RWPE2 (cell line): ENCODE measurements at regions not wholly inside any gene's neighbourhood (a gene's known extent, or its start where the extent isn't known, plus 50 kb on each side); places are given as distances from the start of the nearest gene placed in this dataset.

Source experiments
- ATAC-seq: fragments of 200-7000 bp; cut with Tn5 transposase; 3 replicates; pipeline ENCODE4 v1.9.1; 2021; ENCODE audit warnings: low read depth
- DNase-seq: peaks from one replicate; pipeline ENCODE4 v3.0.0-alpha.2; 2020; ENCODE audit warnings: low spot score
- H3K27ac ChIP-seq: fragments of 450-650 bp; 2 replicates; pipeline ENCODE4 v1.5.1; 2017; ENCODE audit warnings: mild to moderate bottlenecking; ENCODE audit not compliant: poor library complexity, severe bottlenecking
- H3K27me3 ChIP-seq: fragments of 250-450 bp; sonication (Bioruptor Pico); 2 replicates; pipeline ENCODE4 v1.5.1; 2021; ENCODE audit warnings: mild to moderate bottlenecking, moderate library complexity; ENCODE audit not compliant: insufficient read depth, poor library complexity, severe bottlenecking
- H3K36me3 ChIP-seq: fragments of 250-450 bp; sonication (Bioruptor Pico); 2 replicates; pipeline ENCODE4 v1.5.1; 2020; ENCODE audit warnings: low read depth, mild to moderate bottlenecking, moderate library complexity
- H3K4me1 ChIP-seq: fragments of 250-450 bp; sonication (Bioruptor Pico); 2 replicates; pipeline ENCODE4 v1.5.1; 2021; ENCODE audit warnings: mild to moderate bottlenecking, moderate library complexity; ENCODE audit not compliant: insufficient read depth, poor library complexity, severe bottlenecking
- H3K4me3 ChIP-seq: fragments of 250-450 bp; sonication (Bioruptor Pico); 2 replicates; pipeline ENCODE4 v1.5.1; 2021; ENCODE audit warnings: mild to moderate bottlenecking, moderate library complexity; ENCODE audit not compliant: severe bottlenecking
- H3K9me3 ChIP-seq: fragments of 250-450 bp; sonication (Bioruptor Pico); 2 replicates; pipeline ENCODE4 v1.5.1; 2021; ENCODE audit warnings: mild to moderate bottlenecking, moderate library complexity; ENCODE audit not compliant: severe bottlenecking
- CTCF ChIP-seq: fragments of 450-650 bp; IDR thresholded peaks from one replicate; pipeline ENCODE4 v1.5.1; 2017; ENCODE audit warnings: mild to moderate bottlenecking, moderate library complexity; ENCODE audit not compliant: poor library complexity, severe bottlenecking

- Histone ChIP-seq H3K27me3 (no peaks in the 10 kb centered on the region), H3K4me1 (no peaks in the 10 kb centered on the region), H3K9me3 (no peaks in the 10 kb centered on the region), H3K4me3 (no peak overlapping the region), H3K36me3 (no peaks in the 10 kb centered on the region), H3K27ac (no peak overlapping the region)
- no peak for TF ChIP-seq CTCF
- no peak for ATAC-seq
- no peak for DNase-seq
Measured at GRCh38 chr16:87063543-87063942, 253.6 kb downstream of the C16orf95 start.

- Histone ChIP-seq H3K27me3 (no peaks in the 10 kb centered on the region), H3K36me3 (no peaks in the 10 kb centered on the region), H3K4me1 (no peaks in the 10 kb centered on the region), H3K27ac (no peak overlapping the region), H3K4me3 (no peak overlapping the region), H3K9me3 (no peaks in the 10 kb centered on the region)
- ATAC-seq (no peak), DNase-seq (no peak)
- no peak for TF ChIP-seq CTCF
Measured at GRCh38 chr16:87064731-87065445, 252.3 kb downstream of the C16orf95 start.

- no peak for TF ChIP-seq CTCF
- Histone ChIP-seq H3K36me3 (no peaks in the 10 kb centered on the region), H3K9me3 (no peaks in the 10 kb centered on the region), H3K4me3 (no peak overlapping the region), H3K4me1 (no peaks in the 10 kb centered on the region), H3K27me3 (no peaks in the 10 kb centered on the region), H3K27ac (no peak overlapping the region)
- DNase-seq, result no peak
- no peak for ATAC-seq
Measured at GRCh38 chr16:87065446-87066132, 251.6 kb downstream of the C16orf95 start.

GRCh38 chr16:87066133-87067002 lies 250.8 kb downstream of the C16orf95 start:
- no peaks in the 10 kb centered on the region for H3K27me3 ChIP-seq
- H3K4me3 ChIP-seq, result no peak overlapping the region
- no peaks in the 10 kb centered on the region for H3K36me3 ChIP-seq
- no peak for DNase-seq
- ATAC-seq, result no peak
- H3K4me1 ChIP-seq, result no peaks in the 10 kb centered on the region
- no peak for TF ChIP-seq CTCF
- no peaks in the 10 kb centered on the region for H3K9me3 ChIP-seq
- H3K27ac ChIP-seq, result no peak overlapping the region
